Common myeloid progenitor, CD34-positive (primary cell): ENCODE measurements at regions not wholly inside any gene's neighbourhood (a gene's known extent, or its start where the extent isn't known, plus 50 kb on each side); places are given as distances from the start of the nearest gene placed in this dataset.
A peak's percentile ranks its signal among the peaks of the same experiment; 100 is the strongest.

ENCODE experiments used
- CTCF ChIA-PET: fragments of 350-600 bp; sonication (Branson Sonifier 250); formaldehyde crosslinking; loops from one replicate; lab custom pipeline; 2021; ENCODE audit warnings: antibody characterized with exemption; lab: Charles Lee
- POLR2A ChIA-PET: fragments of 350-600 bp; sonication (Branson Sonifier 250); formaldehyde crosslinking; loops from one replicate; lab custom pipeline; 2021; ENCODE audit warnings: antibody characterized with exemption; lab: Charles Lee
- DNase-seq, 3 donors: peaks; one replicate each; pipeline versions ENCODE4 v3.0.0 to v3.0.0-alpha.2; 2013
- H3K27ac ChIP-seq, 2 experiments: 1 replicate in 1 of 2; 2 replicates in 1 of 2; pipeline ENCODE4 v1.7.0; 2013; ENCODE audit warnings: inconsistent platforms in 2 of 2, low read length in 2 of 2, mild to moderate bottlenecking in 2 of 2, low read depth in 1 of 2, moderate library complexity in 1 of 2; ENCODE audit not compliant: severe bottlenecking in 2 of 2, insufficient read depth in 1 of 2, poor library complexity in 1 of 2
- H3K27me3 ChIP-seq, 5 experiments: replicated peaks in 2 of 5; 1 replicate in 3 of 5; 2 replicates in 2 of 5; pipeline versions ENCODE4 v1.6.1 to v1.7.0; 2013; ENCODE audit warnings: low read length in 4 of 5, mild to moderate bottlenecking in 2 of 5, moderate library complexity in 2 of 5, inconsistent platforms in 1 of 5; ENCODE audit not compliant: insufficient read depth in 5 of 5, control insufficient read depth in 4 of 5
- H3K36me3 ChIP-seq, 4 experiments: 1 replicate in 2 of 4; 2 replicates in 2 of 4; pipeline versions ENCODE4 v1.6.1 to v1.7.0; 2013; ENCODE audit warnings: low read length in 3 of 4, control low read depth in 1 of 4, mild to moderate bottlenecking in 1 of 4; ENCODE audit not compliant: control insufficient read depth in 4 of 4, insufficient read depth in 4 of 4
- H3K4me1 ChIP-seq, 4 experiments: 1 replicate in 3 of 4; 2 replicates in 1 of 4; pipeline versions ENCODE4 v1.6.1 to v1.7.1; 2013; ENCODE audit warnings: low read length in 3 of 4, mild to moderate bottlenecking in 3 of 4, control low read depth in 1 of 4, inconsistent platforms in 1 of 4, moderate library complexity in 1 of 4; ENCODE audit not compliant: control insufficient read depth in 4 of 4, insufficient read depth in 4 of 4; ENCODE audit errors: control extremely low read depth in 1 of 4
- H3K4me3 ChIP-seq, 7 experiments: 1 replicate in 4 of 7; 2 replicates in 3 of 7; pipeline versions ENCODE4 v1.5.1 to v1.7.0; 2013; ENCODE audit warnings: mild to moderate bottlenecking in 7 of 7, low read length in 6 of 7, moderate library complexity in 6 of 7, inconsistent platforms in 2 of 7, low read depth in 2 of 7, control low read depth in 1 of 7; ENCODE audit not compliant: insufficient read depth in 4 of 7, control insufficient read depth in 1 of 7; ENCODE audit errors: extremely low read depth in 1 of 7
- H3K9me3 ChIP-seq, 5 experiments: 1 replicate in 4 of 5; 2 replicates in 1 of 5; pipeline versions ENCODE4 v1.6.1 to v1.7.1; 2013; ENCODE audit warnings: low read length in 4 of 5, mild to moderate bottlenecking in 2 of 5, inconsistent platforms in 1 of 5, low read depth in 1 of 5, moderate library complexity in 1 of 5; ENCODE audit not compliant: control insufficient read depth in 4 of 5, insufficient read depth in 2 of 5; ENCODE audit errors: control extremely low read depth in 1 of 5
- WGBS: methylation state at CpG from one replicate; pipeline ENCODE4 v1.1.5; 2013; ENCODE audit not compliant: insufficient coverage; 5-methylcytosine and 5-hydroxymethylcytosine counted together

DNA sequence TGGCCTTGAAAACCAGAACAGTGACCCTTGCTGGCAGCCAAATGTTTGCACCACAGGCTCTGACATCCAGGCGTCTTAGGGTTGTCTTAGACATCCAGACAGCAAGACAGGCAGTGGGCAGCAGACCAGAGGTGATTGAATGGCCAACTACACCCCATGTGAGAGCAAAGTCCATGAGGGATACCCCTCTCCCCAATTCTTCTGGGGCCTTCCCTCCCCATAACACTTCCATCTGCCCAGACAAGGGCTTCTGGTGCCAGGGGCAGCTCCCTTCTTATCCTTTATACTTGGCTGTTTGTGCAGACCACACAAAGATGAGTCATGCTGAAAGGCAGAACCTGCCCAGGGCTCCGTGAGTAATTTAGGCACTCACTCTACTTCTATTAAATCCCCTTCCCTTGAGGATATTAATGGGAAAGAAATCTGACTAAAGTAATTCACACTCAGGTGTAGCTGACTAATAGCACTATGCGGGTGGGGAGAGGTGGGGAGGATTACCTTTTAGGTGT is 257.9 kb downstream of the UACA start:
- peaks cover 31 to 98% (median 84%) of the 10 kb centered on the region in 4 experiments for H3K4me1 ChIP-seq
- POLR2A ChIA-PET, result interaction anchor here (2.4 to 2.8 kb wide), 2 partner anchors 10 to 13 kb away, joined by 11 to 21 read pairs; no protein-coding TSS in a partner anchor

DNA sequence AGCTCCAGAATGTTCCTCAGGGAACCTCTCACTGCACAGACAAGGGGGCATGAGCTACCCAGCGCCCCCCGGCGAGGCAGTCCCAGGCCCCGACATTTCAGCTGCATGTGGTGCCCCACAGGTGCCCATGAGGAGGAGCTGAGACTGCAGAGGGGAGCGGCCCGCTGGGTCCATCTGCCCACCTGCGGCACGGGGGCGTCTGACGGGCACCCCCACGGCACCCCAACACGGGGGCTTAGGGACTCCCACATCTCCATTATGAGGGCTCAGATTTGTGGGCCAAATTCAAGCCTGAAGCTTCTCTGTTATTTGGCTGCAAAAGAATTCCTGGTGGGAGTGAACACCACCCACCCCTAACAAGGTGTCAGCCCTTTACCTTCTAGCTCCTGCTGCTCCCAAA is 258.4 kb downstream of the UACA start:
- ChIA-PET CTCF (interaction anchor here (0.8 to 19.2 kb wide), 17 partner anchors 9 to 929 kb away, joined by 3 to 281 read pairs (median 4); no protein-coding TSS in a partner anchor), POLR2A (interaction anchor here (0.8 to 2.8 kb wide), 4 partner anchors 9 to 407 kb away, joined by 3 to 21 read pairs (median 8); partner anchors contain the start of gene TLE3)
- no peaks in the 10 kb centered on the region for H3K27me3 ChIP-seq
- DNase-seq, result no peak
- 59% methylated on average over 12 of the region's 12 CpGs for WGBS
- peak overlapping the region in 1 of 2 experiments; percentile 3 for H3K27ac ChIP-seq
- no peaks in the 10 kb centered on the region for H3K36me3 ChIP-seq
- H3K9me3 ChIP-seq, result peaks cover 0 to 4% (median 2%) of the 10 kb centered on the region in 5 experiments
- H3K4me3 ChIP-seq, result peak overlapping the region in 3 of 7 experiments; percentile 34 to 52 (median 41)
- H3K4me1 ChIP-seq, result peaks cover 33 to 100% (median 89%) of the 10 kb centered on the region in 4 experiments

More for the DNA sequence above, 257.9 kb downstream of the UACA start:
- peak overlapping the region in 1 of 2 experiments; percentile 3 for H3K27ac ChIP-seq
- H3K4me3 ChIP-seq, result peak overlapping the region in 1 of 7 experiments; percentile 20
- no peaks in the 10 kb centered on the region for H3K27me3 ChIP-seq
- CTCF ChIA-PET, result interaction anchor here (1.1 to 19.2 kb wide), 13 partner anchors 9 to 930 kb away, joined by 3 to 281 read pairs (median 5); no protein-coding TSS in a partner anchor
- peaks cover 0 to 6% (median 5%) of the 10 kb centered on the region in 5 experiments for H3K9me3 ChIP-seq
- DNase-seq, result peak; percentile 66 to 94 (median 91)
- WGBS, result 50% methylated on average over 2 of the region's 3 CpGs
- no peaks in the 10 kb centered on the region for H3K36me3 ChIP-seq

DNA sequence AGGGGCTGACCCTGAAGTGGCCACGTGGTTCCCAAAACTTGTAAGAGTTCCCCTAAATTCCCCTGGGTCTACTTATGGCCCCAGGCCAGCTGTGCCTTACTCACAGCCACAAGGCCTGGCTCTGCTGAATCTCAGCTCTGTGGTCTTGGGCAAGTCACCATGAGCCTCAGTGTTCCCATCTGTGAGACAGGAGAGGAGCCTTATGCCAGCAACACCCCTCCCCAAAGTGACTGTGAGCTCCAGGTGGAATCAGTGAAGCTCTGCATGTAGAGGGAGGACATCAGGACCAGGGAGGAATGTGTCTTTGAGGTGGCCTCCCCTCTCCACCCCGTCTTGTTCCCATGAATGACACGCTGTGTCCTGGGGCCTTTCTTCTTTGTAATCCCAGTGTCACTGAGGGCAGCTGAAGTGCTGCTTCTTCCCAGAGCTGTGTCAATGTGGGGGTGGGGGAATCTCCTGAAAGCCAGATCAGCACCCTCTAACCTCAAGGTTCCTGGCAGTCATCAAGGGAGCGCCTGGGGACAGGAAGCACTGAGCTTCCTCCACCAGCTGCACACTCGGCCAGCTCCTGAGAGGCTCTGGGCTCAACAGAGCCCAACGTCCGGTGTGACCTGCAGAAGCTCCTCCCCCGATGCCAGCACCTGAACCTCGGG is 258.9 kb downstream of the UACA start:
- CTCF ChIA-PET, result interaction anchor here (0.8 to 19.2 kb wide), 18 partner anchors 8 to 929 kb away, joined by 3 to 281 read pairs (median 5); no protein-coding TSS in a partner anchor
- Histone ChIP-seq H3K36me3 (no peaks in the 10 kb centered on the region), H3K9me3 (no peaks in the 10 kb centered on the region), H3K27ac (no peak overlapping the region), H3K4me1 (peaks cover 33 to 100% (median 90%) of the 10 kb centered on the region in 4 experiments), H3K27me3 (no peaks in the 10 kb centered on the region), H3K4me3 (peak overlapping the region in 3 of 7 experiments; percentile 34 to 52 (median 41))
- POLR2A ChIA-PET, result interaction anchor here (0.8 to 2.8 kb wide), 4 partner anchors 9 to 407 kb away, joined by 3 to 21 read pairs (median 8); partner anchors contain the start of gene TLE3
- DNase-seq, result peak in 2 of 3 donors; percentile 82
- 0% methylated on average over 6 of the region's 9 CpGs for WGBS

DNA sequence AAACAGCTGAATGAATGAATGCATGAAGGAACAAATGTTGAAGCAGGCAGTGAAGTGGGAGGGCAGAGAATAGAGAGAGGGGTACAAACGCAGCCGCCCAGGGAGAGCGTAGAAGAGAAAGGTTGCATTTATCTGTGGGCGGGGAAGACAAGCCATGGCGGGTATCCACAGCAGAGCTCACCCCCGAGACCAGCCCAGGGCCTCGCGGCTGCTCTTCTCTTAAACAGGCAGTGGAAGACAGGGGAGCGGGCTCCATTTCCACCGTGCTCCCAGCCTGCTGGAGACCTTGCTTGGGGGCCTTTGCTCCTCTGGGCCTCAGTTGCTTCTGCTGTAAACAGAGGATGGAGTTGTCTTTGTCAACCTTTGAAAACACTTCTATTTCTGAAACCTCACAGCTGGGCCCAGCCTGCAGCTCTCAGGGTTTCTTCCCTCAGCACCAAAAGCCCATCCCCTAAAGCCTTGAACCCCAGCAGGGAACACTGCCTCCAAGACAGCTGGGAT is 259.5 kb downstream of the UACA start:
- Histone ChIP-seq H3K4me3 (peak overlapping the region in 1 of 7 experiments; percentile 52), H3K27me3 (no peaks in the 10 kb centered on the region), H3K4me1 (peaks cover 33 to 100% (median 89%) of the 10 kb centered on the region in 4 experiments), H3K36me3 (no peaks in the 10 kb centered on the region), H3K9me3 (no peaks in the 10 kb centered on the region), H3K27ac (no peak overlapping the region)
- DNase-seq, result peak in 2 of 3 donors; percentile 51 to 58
- WGBS, result 83% methylated on average over 7 of the region's 10 CpGs
- ChIA-PET CTCF (interaction anchor here (1.0 to 19.2 kb wide), 7 partner anchors 9 to 41 kb away, joined by 3 to 281 read pairs (median 9); no protein-coding TSS in a partner anchor), POLR2A (interaction anchor here (0.6 to 2.8 kb wide), 4 partner anchors 8 to 424 kb away, joined by 3 to 21 read pairs (median 8); no protein-coding TSS in a partner anchor)

DNA sequence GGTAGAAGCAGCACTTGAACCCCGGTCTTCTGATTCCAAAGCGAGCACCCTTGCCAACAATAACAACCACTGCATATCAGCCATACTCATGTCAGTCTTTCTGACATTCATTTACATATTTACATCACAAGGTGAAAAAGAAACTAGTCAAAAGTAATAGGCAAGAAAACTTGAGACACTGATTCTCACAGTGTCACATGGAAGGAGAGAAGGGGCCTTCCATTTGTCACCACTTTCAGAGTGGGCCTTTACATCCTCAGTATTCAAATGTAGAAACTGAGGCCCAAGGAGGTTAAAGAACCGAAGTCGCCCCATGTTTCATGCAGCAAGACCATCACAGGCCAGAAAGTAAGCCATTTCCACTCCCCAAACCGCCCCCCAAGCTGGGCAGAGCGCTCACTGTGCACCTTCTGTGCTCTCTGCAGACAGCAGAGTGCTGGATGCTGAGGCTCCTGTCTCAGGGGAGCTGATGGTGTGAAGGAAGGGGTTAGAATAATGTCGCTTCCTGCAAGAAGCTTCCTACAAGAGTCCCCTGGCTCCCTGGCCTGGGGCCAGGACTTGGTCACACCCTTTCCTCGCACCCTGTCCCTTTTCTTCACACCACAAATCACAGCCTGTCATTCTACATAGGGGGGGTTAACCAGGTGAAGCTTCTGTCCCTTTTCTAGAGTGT is 260.1 kb downstream of the UACA start:
- Histone ChIP-seq H3K27ac (no peak overlapping the region), H3K4me1 (peaks cover 28 to 100% (median 85%) of the 10 kb centered on the region in 4 experiments), H3K4me3 (no peak overlapping the region), H3K9me3 (no peaks in the 10 kb centered on the region), H3K27me3 (no peaks in the 10 kb centered on the region), H3K36me3 (no peaks in the 10 kb centered on the region)
- DNase-seq, result no peak
- CTCF ChIA-PET, result interaction anchor here (1.0 to 19.2 kb wide), 5 partner anchors 9 to 32 kb away, joined by 3 to 281 read pairs (median 9); no protein-coding TSS in a partner anchor
- 72% methylated on average over 3 of the region's 8 CpGs for WGBS
- POLR2A ChIA-PET, result interaction anchor here (0.6 to 2.8 kb wide), 2 partner anchors 11 to 424 kb away, joined by 6 to 21 read pairs; no protein-coding TSS in a partner anchor

DNA sequence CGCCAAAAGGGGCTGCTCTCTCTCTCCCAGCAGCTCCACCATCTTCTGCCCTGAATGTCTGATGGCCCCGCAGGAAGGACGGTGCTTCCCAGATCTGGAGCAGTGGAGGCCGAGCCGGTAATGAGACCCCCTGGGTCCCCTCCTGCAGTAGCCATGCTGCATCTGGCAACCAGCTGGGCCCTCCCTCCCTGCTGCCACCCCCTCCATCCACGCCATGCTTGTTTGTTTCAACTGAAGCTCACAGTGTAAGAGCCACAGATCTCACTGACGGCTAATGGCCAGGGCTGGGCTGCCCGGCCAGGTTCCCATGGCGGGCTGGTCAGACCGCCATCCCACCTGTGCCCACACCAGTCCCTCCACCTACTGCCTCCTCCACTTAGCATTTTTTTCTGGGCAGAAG is 260.8 kb downstream of the UACA start:
- Histone ChIP-seq H3K27ac (no peak overlapping the region), H3K4me1 (peaks cover 24 to 99% (median 84%) of the 10 kb centered on the region in 4 experiments), H3K27me3 (no peaks in the 10 kb centered on the region), H3K9me3 (no peaks in the 10 kb centered on the region), H3K36me3 (no peaks in the 10 kb centered on the region), H3K4me3 (no peak overlapping the region)
- POLR2A ChIA-PET, result no interaction called here
- 95% methylated on average over 8 of the region's 10 CpGs for WGBS
- CTCF ChIA-PET, result interaction anchor here (2.8 to 19.2 kb wide), 2 partner anchors 17 to 32 kb away, joined by 9 to 281 read pairs; no protein-coding TSS in a partner anchor
- no peak for DNase-seq
